ENCODE measurements at regions not wholly inside any gene's neighbourhood (a gene's known extent, or its start where the extent isn't known, plus 50 kb on each side); places are given as distances from the start of the nearest gene placed in this dataset.

DNA sequence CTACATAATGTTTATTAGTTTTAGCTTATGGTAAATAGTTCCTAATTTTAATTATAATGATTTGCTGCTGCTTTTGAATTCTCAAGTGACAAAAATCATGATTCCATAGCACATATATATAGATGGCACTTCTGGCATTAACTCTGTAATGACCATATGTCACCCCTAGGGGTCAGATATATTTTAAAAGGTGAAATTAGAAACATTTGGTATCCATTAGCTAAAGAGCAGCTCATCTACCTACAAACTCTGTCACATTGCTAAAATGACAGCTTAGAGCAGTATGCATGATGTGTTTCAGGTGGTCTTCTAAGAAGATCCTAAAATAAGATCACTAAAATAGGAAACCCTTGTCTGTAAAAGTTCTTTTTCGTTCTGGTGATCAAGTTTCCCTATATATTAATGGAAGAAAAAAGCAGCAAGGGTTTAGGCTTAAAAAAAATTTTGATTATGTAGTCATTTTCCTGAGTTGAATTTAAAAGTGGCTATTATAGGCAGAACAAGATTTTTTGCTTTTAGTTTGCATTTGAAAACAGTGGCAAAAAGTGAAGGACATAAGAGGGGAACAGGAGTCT is 157.7 kb upstream of the POU5F2 start:
- CTCF ChIA-PET (ENCODE audit: partially characterized antibody), result interaction anchor here (0.6 to 2.3 kb wide), 29 partner anchors 9 to 986 kb away, joined by 3 to 11 read pairs (median 3); no protein-coding TSS in a partner anchor
- 89% methylated on average over 1 of the region's 1 CpG; no CpG with 5 or more reads in 1 of the 2 experiments for WGBS, 2 experiments (ENCODE audit: extremely low coverage in 1 of 2, insufficient coverage in 1 of 2, insufficient read length in 1 of 2, insufficient replicate concordance in 2 of 2, low coverage in 1 of 2, low lambda C conversion rate in 2 of 2, missing lambda C conversion rate in 1 of 2)

More for the DNA sequence above, 157.7 kb upstream of the POU5F2 start:
- Histone ChIP-seq H2BK5ac (ENCODE audit: low read depth, low read length) (no peak overlapping the region), H3K27ac (ENCODE audit: low read depth, low read length) (no peak overlapping the region), H3K56ac (replicated peaks; ENCODE audit: insufficient read length, low read depth, low read length) (no peak overlapping the region), H3K14ac (ENCODE audit: insufficient read length) (no peak overlapping the region), H2AK5ac (ENCODE audit: low read depth, low read length) (no peak overlapping the region), H4K20me1 (replicated peaks in 1 of 2; ENCODE audit: control insufficient read depth in 1 of 2, insufficient read depth in 2 of 2, low read length in 2 of 2) (no peaks in the 10 kb centered on the region), H3K4me3 (ENCODE audit: extremely low read depth in 1 of 4, insufficient read depth in 2 of 4, low read depth in 3 of 4, low read length in 4 of 4) (no peak overlapping the region), H4K5ac (ENCODE audit: insufficient read length, low read depth, low read length) (no peak overlapping the region), H3K79me2 (ENCODE audit: control insufficient read depth in 1 of 2, insufficient read depth in 2 of 2, low read length in 2 of 2) (no peaks in the 10 kb centered on the region), H3K18ac (ENCODE audit: extremely low read depth, low read length) (no peak overlapping the region), H2BK15ac (ENCODE audit: low read length) (no peak overlapping the region), H2BK20ac (ENCODE audit: low read length) (no peak overlapping the region), H3K4me2 (ENCODE audit: insufficient read depth in 1 of 2, low read depth in 2 of 2, low read length in 2 of 2) (no peak overlapping the region), H3K4ac (replicated peaks; ENCODE audit: insufficient read length, low read depth, low read length) (no peak overlapping the region), H2BK120ac (replicated peaks; ENCODE audit: low read depth, low read length) (no peak overlapping the region), H3K23ac (ENCODE audit: insufficient read length) (no peak overlapping the region), H3K27me3 (replicated peaks in 1 of 4; ENCODE audit: control insufficient read depth in 3 of 4, extremely low read depth in 1 of 4, insufficient read depth in 3 of 4, low read length in 3 of 4) (peaks cover 0 to 1% (median 0%) of the 10 kb centered on the region in 4 experiments; a peak in 1 of 7 replicates), H2AFZ (ENCODE audit: low read length) (no peak overlapping the region), H4K8ac (ENCODE audit: extremely low read depth, insufficient read depth, low read length) (no peak overlapping the region), H3K36me3 (ENCODE audit: control insufficient read depth in 2 of 4, insufficient read depth in 4 of 4, low read length in 3 of 4) (no peaks in the 10 kb centered on the region), H3K4me1 (replicated peaks in 1 of 4; ENCODE audit: control insufficient read depth in 3 of 4, insufficient read depth in 4 of 4, low read length in 3 of 4) (no peaks in the 10 kb centered on the region), H3K9me3 (ENCODE audit: insufficient read depth in 2 of 2, low read depth in 1 of 2, low read length in 1 of 2) (no peaks in the 10 kb centered on the region), H2BK12ac (ENCODE audit: low read depth, low read length) (no peak overlapping the region), H4K91ac (replicated peaks; ENCODE audit: insufficient read length, low read length) (no peak overlapping the region), H3K79me1 (ENCODE audit: low read depth, low read length) (no peaks in the 10 kb centered on the region), H3K9ac (replicated peaks in 1 of 4; ENCODE audit: extremely low read depth in 1 of 4, low read depth in 3 of 4, low read length in 3 of 4) (no peak overlapping the region), H3K23me2 (ENCODE audit: low read depth, low read length) (no peaks in the 10 kb centered on the region)
- POLR2A ChIA-PET (ENCODE audit: partially characterized antibody), result no interaction called here
- peak; percentile 50 for FAIRE-seq
- DNase-seq (ENCODE audit: low read depth in 1 of 2, low spot score in 2 of 2), result no peak
- no peak for TF ChIP-seq KDM5A (IDR thresholded peaks at IDR 0.05; ENCODE audit: low read length)
- TF ChIP-seq, protein P1, sequence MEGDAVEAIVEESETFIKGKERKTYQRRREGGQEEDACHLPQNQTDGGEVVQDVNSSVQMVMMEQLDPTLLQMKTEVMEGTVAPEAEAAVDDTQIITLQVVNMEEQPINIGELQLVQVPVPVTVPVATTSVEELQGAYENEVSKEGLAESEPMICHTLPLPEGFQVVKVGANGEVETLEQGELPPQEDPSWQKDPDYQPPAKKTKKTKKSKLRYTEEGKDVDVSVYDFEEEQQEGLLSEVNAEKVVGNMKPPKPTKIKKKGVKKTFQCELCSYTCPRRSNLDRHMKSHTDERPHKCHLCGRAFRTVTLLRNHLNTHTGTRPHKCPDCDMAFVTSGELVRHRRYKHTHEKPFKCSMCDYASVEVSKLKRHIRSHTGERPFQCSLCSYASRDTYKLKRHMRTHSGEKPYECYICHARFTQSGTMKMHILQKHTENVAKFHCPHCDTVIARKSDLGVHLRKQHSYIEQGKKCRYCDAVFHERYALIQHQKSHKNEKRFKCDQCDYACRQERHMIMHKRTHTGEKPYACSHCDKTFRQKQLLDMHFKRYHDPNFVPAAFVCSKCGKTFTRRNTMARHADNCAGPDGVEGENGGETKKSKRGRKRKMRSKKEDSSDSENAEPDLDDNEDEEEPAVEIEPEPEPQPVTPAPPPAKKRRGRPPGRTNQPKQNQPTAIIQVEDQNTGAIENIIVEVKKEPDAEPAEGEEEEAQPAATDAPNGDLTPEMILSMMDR (IDR thresholded peaks at IDR 0.05; ENCODE audit: control extremely low read depth in 1 of 3, insufficient read depth in 1 of 3, low read depth in 1 of 3, low read length in 3 of 3), result peak in 2 of 3 experiments; percentile 16 to 49; a peak in 2 of 4 replicates
- TF ChIP-seq RAD21 (IDR thresholded peaks at IDR 0.05 in 1 of 2, conservative IDR thresholded peaks at IDR 0.05 in 1 of 2; ENCODE audit: low read depth in 2 of 2, low read length in 2 of 2), result peak; percentile 17 to 28; a peak in 3 of 4 replicates

Measured in H1 (cell line).